ENCODE measurements at regions not wholly inside any gene's neighbourhood (a gene's known extent, or its start where the extent isn't known, plus 50 kb on each side); places are given as distances from the start of the nearest gene placed in this dataset.
"Not testable (repeated sequence)": the region's sequence is repeated elsewhere in the genome, so short reads cannot be mapped to it uniquely, and the experiment has no call there.

DNA sequence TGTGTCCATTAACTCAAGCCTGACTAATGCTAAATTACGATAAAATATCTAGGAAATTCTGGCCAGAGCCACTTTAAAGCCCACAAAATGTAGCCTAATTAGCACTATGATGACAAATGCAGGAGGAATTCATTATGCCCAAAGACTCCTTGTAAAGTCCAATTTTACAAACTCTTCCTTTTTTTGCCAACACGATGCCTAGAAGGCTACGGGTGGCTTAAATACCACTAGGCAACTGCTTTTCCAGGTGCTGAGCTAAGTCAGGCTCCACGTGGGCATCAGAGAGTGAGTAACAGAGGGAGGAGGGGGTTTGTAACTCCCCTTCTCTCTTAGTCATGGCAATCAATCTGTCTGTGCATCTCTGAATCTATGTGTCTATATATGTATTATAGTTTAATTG, 172.4 kb upstream of the NTF3 start:
- in situ Hi-C loops (cut with HindIII; ENCODE audit: low sequenced_read_pairs) = no loop called here

DNA sequence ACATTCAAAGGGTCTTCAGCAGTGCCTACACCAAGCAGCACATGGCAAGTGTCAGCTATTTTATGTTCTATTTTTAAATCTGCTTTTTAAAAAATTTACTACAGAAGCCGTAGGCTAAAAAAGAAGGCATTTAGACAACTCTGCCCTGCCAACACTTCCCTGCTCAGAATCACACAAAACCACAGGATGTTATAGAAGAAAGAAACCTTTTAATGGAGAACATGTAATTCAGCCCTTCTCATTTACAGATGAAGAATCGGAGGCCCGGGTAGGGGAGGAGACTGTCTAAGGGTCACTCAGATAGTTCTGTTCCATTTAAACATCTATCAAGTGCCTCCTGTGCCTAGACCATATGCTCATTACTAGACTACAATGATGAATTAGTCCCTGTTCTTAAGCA, 171.8 kb upstream of the NTF3 start:
- in situ Hi-C loops (cut with HindIII; ENCODE audit: low sequenced_read_pairs) = no loop called here

DNA sequence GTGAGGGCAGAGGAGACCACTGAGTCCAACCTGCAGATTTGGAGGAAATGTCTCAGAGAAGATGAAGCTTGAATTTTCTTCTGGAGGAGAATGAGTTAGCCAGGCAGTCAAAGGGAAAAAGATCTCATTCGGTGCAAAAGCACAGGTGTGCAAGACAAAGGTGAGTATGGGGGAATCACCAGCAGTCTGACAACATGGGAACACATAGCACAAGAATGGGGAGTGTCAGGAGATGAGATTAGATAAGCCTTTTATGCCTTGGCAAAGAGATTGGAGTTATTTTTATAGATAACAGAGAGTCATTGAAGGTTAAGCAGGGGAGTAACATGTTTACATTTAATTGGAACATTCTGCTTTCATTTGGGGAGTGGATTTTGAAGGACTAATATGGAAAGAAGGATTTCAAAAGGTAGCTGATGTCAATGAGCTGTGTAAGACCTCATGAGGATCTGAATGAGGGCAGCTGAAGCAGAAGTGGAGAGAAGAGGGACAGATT, 171.3 kb upstream of the NTF3 start:
- in situ Hi-C loops (cut with HindIII; ENCODE audit: low sequenced_read_pairs) = no loop called here

DNA sequence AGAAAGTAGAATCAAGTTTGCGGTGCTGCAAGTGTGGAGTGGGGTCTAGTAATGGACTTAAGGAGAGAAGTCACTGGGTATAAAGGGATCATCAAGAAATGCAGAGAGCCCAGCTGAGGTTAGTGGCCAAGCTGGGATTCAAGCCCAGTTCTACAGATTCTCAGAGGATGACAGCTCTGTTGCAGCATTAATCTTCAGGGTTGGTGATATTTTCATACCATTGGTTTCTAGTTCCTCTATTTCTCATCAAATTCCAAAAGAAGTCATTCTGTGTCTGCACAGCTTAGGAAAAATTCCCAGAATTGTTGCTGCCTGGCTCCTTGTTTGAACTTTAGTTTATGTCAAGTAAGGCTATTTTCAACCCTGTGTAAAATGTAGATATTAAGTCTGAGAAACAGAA, 169.5 kb upstream of the NTF3 start:
- in situ Hi-C loops (cut with HindIII; ENCODE audit: low sequenced_read_pairs) = no loop called here

DNA sequence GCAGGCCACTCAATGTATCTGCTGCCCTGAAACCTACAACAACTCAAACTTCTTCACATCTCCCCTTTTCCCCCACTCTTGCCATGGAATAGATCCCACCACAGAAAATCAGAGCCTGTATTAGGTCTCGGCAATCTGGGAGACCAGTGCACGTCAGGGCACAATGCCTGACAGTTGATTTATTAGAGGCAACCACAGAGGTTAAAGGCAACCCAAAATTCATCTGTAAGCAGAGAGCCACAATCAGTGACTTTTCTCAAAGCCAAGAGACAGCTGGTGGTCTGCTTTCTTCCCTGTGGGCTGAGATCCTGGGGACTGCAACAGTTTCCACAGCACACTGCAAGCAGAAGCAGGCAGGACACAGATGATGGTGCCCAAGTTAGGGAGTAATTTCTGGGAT, 169.0 kb upstream of the NTF3 start:
- in situ Hi-C loops (cut with HindIII; ENCODE audit: low sequenced_read_pairs) = no loop called here

DNA sequence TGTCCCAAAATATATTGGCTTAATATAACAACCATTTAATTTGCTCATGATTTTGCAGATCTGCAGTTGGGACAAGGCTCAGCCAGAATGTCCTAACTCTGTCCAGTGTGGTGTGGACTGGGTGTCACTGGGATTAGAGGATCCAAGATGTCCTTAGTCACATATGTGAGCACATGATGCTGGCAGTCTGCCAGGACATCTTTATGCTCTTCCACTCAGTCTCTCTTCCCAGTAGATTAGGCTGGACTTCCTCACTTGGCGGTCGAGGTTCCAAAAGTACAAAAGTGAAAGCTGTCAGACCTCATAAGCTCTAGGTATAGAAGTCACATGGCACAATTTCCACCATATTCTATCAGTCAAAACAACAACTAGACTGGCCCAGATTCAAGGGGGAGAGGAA, 167.9 kb upstream of the NTF3 start:
- in situ Hi-C loops (cut with HindIII; ENCODE audit: low sequenced_read_pairs) = no loop called here

DNA sequence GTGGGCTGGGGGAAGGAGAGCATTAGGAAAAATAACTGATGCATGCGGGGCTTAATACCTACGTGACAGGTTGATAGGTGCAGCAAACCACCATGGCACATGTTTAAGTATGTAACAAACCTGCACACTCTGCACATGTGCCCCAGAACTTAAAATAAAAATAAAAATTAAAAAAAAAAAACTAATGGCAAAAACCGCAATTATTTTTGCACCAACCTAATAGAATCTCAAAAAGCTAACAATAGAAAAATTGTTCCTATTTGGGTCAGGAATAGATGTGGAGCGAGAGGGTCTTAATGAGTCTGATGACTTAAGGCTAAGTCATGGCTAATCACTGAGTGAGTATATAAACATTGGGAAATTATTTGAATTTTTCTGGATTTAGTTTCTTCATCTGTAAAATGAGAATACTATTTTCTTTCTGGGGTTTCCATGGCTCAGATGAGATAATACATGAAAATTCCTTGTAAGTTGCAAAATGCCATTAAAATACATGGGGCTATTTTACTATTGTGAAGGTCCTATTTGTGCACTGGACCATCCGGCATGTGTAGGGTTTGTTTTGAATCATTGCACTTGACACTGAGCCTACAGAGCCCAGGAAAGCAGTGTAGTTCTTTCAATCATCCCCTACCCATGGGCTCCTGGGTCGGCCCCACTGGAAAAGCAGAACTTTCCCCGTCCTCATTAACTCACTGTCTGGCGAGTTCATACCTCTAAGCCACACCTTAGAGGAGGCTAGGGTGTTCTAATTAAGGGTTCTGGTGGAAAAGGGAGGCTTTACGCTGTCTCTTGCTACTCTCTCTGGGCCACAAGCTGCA, 164.1 kb upstream of the NTF3 start:
- in situ Hi-C loops (cut with HindIII; ENCODE audit: low sequenced_read_pairs) = no loop called here

DNA sequence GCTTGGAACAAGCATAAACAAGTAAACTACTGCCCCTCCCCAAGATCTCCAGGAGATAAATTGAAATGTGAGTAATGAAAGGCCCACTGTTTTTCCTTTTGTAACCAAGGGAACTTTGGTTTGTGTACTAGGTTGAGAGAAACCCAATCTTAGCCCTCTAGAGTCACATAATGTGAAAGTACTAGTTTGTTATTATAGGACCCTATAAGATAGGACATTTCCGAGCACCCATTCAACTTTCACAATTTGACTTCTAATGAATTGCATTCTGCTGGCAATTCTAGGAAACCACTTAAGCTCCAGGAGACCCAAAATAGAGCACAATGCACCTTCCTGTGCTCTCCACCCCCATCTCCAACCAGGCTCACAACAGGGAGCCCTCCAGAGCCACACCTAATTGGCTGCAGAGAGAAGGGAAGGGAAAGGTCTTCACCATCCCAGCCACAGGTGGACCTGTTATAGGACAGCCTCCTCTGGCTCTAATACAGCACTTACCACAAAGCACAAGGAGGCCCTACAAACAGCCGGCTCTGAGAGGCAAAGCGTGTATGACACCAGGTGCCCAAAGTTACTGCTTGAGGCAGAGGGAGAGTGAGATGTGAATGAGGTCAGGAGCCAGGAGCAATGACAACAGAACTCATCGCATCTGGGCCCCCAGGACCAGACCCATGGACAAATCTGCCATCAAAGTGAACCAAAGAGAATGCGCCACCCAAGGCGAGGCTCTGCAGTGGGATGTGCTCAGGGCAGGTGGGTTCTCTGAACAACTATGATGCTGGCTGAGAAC, 163.3 kb upstream of the NTF3 start:
- in situ Hi-C loops (cut with HindIII; ENCODE audit: low sequenced_read_pairs) = no loop called here

DNA sequence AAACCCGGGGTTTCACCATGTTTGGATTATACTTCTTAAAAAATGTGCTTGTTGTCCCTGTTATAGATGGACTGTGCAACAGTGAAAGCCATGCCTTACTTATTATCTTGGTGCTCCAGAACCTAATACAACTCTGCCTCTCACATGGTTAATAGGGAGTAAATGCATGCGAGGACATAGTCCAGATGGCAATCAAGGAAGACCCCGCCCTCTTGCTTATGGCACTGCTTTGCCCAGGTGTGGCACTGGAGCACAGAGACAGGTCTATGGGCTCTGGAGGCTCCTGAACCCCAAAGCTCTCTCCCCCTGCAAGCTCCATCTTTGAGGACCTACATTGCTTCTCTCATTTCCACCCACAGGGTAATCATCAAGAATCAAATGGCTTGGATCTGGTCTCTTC, 162.1 kb upstream of the NTF3 start:
- in situ Hi-C loops (cut with HindIII; ENCODE audit: low sequenced_read_pairs) = no loop called here

DNA sequence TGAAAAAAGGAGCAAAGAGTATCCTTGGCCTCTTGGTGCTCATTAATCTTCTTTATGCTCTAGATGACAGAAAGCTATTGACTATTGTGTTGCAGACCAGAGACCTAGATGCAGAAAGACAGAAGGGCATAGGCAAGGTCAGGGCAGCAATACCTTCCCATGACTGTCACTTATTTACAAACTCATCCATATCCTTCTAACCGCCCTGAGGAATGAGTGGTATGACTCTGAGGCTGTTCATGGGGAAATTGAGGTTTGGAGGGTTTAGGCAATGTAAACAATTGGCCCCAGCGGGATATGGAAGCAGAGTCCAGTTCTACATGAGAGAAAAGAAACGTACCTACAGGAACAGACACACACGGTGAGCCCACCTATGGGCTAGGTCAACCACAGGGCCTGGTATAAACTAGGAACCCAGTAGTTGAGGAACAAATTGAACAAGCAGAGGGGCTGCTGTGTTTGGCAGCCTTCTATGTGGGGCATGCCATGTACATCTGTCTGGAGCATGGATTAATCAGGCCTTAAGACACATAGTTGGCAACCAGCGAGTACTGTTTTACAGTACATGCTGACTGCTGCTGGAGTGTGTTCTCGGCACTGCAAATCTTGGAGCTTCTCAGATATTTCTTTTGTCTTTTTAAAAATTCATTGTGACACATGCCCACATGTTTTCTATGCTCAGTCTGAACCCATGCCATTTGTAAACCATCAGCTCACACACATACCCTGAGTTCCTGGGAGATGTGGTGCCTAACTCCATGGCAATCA, 159.7 kb upstream of the NTF3 start:
- in situ Hi-C loops (cut with HindIII; ENCODE audit: low sequenced_read_pairs) = no loop called here

DNA sequence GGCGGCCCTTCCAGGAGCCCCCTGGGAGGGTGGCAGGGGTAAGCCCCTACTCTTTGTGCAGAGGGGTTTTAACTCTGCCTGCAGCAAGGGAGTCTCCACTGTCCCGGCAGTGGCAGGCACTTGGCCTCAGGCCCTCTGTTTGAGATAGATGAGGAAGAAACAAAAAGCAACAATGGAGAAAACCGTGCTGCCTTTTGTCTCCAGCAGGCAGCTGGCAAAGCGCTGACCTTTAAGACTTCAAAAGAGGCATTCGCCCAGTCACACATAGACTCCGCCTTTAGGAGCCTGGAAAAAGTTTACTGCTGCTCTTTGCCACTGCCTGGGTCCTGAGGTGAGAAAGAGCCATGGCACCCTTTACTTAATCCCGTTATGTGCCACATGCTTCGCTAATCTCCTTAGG, 158.2 kb upstream of the NTF3 start:
- in situ Hi-C loops (cut with HindIII; ENCODE audit: low sequenced_read_pairs) = no loop called here

DNA sequence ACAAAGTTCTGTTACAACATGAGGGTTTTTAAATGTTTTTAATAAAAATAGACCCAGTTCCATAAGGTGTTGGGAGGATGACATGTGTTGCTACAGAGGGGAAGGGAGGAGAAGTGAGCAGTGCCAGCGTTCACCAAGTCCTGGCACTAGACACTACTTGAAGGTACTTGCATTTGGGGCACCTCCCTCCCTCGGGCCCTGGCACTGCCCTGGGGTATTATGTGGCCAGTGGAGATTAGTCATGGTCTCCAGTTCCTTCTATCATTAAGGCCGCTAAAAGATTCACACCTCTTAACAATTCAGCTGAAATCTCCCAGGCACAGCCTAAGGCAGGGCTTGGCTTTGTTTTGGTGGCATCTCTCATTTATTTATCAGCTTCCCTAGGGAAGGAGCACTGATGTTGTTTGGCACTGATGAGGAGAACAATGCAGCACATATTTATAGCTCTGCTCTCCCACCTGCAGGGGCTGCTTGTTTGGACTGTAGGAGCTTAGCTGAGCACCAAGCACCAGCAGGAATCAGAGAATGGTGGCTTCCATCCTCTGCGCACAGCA, 155.5 kb upstream of the NTF3 start:
- in situ Hi-C loops (cut with HindIII; ENCODE audit: low sequenced_read_pairs) = no loop called here

DNA sequence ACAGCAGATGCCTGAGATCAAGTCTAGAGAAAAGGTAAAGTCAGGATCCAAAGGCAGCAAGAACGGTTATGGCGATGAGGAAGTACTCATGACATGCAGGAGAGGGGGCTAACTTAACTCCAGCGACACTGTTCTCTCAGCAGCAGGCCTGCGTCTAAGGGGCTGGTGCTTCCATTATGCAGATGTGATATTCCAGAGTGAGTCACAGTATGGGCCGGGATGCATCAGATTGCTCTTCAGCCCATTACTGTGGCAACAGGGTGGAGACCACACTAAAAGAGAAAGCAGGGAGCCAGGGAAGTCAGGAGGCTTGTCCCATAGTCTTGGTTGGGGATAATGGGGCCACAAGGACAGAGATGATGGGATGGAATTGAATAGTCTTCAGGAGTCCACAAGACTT, 151.8 kb upstream of the NTF3 start:
- in situ Hi-C loops (cut with HindIII; ENCODE audit: low sequenced_read_pairs) = no loop called here

DNA sequence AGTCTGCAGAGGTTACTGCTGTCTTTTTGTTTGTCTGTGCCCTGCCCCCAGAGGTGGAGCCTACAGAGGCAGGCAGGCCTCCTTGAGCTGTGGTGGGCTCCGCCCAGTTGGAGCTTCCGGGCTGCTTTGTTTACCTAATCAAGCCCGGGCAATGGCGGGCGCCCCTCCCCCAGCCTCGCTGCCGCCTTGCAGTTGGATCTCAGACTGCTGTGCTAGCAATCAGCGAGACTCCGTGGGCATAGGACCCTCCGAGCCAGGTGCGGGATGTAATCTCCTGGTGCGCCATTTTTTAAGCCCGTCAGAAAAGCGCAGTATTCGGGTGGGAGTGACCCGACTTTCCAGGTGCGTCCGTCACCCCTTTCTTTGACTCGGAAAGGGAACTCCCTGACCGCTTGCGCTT, 141.5 kb upstream of the NTF3 start:
- in situ Hi-C loops (cut with HindIII; ENCODE audit: low sequenced_read_pairs) = not testable (repeated sequence)

DNA sequence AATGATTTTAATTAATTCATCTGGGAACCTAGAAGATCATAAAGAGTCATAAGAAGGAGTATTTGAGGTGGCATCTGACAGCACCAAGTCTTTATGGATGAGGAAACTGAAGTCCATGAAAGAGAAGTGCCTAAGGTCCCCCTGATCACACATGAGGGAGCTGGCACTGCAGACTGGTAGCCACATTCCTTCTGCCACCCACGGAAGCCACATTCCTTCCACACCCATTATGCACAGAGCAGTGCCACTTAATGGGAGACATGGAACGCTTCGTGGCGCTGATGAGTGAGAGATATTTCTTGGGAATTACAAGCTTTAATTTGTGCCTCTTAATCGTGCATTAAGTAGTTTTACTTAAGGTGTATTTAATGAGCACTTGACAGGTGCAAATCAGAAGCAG, 139.3 kb upstream of the NTF3 start:
- in situ Hi-C loops (cut with HindIII; ENCODE audit: low sequenced_read_pairs) = no loop called here

DNA sequence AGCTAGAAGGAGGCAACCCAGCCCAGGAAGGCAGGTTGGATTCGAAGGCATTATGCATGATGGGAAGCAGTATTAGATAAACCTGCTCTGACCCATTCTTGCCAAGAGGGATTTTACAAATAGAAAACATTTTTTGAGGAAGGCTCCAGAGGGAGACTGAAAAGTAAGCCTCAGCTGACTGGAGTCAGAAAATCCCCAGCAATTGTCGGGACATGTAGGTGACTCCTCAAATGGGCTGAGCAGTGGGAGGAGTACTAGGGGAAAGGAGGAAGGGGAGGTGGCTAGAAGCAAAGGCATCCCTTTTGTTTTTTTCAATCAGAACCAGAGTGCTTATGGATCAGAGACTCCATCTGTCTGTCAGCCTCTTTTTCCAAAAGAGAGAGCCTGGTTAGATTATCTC, 138.1 kb upstream of the NTF3 start:
- in situ Hi-C loops (cut with HindIII; ENCODE audit: low sequenced_read_pairs) = no loop called here

DNA sequence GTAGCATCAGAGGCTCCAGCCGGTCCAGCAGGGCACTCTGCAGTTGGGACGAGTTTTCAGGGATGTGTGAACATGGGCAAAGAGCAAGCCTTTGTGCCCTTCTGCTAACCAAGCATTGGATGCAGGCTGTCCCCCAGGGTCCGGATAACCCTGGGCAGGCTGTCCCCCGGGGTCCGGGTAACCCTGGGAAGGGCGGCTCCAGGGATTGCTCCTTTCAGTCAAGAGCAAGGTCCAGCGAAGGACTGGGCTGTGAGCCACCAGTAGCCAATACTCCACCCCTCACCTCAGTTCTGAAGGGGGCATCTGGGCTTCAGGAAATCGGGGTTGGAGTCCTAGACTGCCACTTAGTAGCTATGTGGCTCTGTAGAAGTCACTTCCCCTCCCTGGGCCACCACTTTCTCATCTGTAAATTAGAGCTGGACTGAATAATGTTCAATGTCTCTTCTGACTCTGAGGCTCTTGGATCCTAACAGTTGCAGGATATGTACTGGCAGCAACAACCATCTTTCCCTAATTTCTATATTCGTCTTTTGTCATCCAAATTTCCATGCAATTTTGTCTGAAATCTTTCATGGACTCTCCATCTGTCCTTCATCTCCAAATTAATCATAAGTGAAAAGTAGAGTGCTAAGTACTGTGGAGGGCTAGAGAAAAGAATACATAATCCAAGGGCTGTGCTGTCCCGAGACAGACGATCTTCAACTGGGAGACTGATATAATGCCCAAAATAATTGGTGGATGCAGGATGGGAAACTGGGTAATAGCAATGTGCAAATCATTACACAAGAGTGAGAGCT, 137.4 kb upstream of the NTF3 start:
- in situ Hi-C loops (cut with HindIII; ENCODE audit: low sequenced_read_pairs) = no loop called here

DNA sequence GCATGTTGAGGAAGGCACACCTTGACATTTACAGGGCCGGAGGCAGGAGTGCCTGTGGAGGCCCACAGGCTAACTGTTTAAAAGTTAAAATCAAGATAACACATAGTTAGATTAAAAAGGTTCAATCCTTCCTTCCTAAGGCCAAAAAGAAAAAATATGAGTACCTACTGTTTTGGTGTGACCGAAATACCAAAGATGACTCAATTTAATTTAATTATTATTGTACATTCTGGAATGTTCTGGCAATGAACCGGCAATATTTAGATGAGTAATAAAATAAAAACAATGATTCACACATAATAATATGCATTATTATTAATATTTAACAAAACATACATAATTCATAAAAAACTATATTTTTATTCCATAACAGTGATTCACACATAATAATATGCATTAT, 136.8 kb upstream of the NTF3 start:
- in situ Hi-C loops (cut with HindIII; ENCODE audit: low sequenced_read_pairs) = no loop called here

DNA sequence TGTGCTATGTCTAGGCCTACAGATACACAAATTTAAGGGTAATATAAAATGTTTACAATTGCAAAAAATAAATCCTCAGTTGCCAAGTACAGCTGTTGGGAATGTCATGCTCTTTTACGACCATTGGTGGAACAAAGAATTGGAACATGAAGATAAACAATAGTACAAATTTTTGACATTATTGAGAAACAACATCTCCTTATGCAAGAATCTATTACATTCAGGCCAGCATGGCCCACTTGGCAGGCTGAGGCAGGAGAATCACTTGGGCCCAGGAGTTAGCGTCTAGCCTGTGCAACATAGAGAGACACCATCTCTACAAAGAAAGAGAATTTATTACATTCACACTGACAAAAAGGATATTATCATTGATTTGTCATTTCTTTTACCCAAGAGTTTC, 135.9 kb upstream of the NTF3 start:
- in situ Hi-C loops (cut with HindIII; ENCODE audit: low sequenced_read_pairs) = no loop called here

DNA sequence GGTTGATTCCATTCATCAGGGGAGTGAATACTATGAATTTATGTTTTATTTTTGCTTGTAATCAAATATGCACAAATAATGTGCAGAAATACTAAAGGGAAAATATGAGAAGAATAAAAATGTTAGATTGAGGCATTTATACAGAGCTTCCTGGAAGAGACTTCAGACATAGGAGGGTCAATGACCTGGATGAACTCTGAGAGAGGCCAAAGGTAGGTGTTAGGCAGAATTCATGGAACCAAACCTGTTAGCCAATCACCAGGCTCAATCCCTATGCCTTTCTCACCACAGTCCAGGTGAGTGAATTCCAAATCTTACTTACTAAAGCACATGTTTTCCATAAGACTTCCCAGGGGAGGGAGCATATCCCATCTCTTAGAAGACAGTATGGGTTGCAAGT, 130.4 kb upstream of the NTF3 start:
- in situ Hi-C loops (cut with HindIII; ENCODE audit: low sequenced_read_pairs) = no loop called here
